ENCODE measurements at regions not wholly inside any gene's neighbourhood (a gene's known extent, or its start where the extent isn't known, plus 50 kb on each side); places are given as distances from the start of the nearest gene placed in this dataset.

GRCh38 chr6:168736039-168736438 lies 295.1 kb downstream of the SMOC2 start:
- DNase-seq (ENCODE audit: extremely low read depth in 1 of 2, low read depth in 1 of 2): no peak

DNA sequence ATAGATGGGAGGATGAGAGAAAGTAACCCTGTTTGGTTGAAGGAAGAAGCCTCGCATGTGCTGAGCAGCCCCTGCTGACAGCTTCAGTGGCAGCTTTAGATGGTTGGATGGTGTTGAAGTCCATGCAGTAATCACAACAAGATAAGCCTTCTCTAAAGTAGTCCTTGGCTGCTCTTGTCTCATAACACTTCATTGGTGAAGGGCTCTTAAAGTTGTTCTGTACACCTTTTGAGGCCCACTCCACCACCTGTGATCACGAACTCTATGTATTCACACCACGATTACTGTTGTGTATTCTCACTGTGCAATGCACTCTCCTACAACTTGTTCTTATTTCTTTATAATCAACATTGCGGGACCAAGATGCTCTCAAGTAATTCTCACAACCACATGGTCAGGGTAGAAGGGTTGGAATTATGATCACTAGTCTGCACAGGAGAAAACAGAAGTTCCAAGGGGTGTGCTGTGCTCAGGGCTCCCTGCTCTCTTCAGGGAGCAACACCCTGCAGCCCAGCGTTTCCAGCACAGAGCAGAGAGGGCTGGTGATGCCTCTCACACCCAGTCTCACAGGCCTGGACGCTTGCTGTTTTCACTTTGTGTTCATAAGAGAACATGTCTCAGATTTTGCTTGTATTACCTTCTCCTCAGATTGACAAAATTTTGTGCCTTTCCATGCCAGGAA lies 294.4 kb downstream of the SMOC2 start:
- no peak for DNase-seq (ENCODE audit: extremely low read depth in 1 of 2, low read depth in 1 of 2)

- no peak for DNase-seq (ENCODE audit: extremely low read depth in 1 of 2, low read depth in 1 of 2)
Measured at GRCh38 chr6:168734523-168734922, 293.5 kb downstream of the SMOC2 start.

DNA sequence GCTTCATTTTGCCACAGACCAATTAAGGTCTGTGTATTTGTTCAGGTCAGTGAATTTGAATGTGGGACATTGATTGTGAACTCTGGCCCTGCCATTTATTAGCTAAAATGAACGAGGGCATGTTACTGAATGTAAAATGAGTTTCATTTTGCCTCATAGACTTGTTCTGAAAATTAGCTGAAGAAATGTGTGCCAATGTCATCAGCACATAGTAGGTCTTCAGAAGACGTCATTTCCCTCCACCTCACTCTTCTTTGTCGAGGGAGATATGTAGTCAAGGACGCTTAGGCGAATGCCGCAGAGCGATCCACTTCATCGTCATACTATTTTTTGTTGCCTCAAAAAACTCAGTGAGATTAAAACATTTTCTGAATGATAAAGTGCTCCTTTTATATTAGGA lies 291.7 kb downstream of the SMOC2 start:
- DNase-seq (ENCODE audit: extremely low read depth in 1 of 2, low read depth in 1 of 2): no peak

GRCh38 chr6:168730931-168731716 lies 290.1 kb downstream of the SMOC2 start:
- DNase-seq (ENCODE audit: extremely low read depth in 1 of 2, low read depth in 1 of 2): no peak

GRCh38 chr6:168728056-168728455 lies 287.1 kb downstream of the SMOC2 start:
- DNase-seq (ENCODE audit: extremely low read depth in 1 of 2, low read depth in 1 of 2): no peak

- DNase-seq (ENCODE audit: extremely low read depth in 1 of 2, low read depth in 1 of 2): no peak
Measured at GRCh38 chr6:168726312-168726856, 285.4 kb downstream of the SMOC2 start.

DNA sequence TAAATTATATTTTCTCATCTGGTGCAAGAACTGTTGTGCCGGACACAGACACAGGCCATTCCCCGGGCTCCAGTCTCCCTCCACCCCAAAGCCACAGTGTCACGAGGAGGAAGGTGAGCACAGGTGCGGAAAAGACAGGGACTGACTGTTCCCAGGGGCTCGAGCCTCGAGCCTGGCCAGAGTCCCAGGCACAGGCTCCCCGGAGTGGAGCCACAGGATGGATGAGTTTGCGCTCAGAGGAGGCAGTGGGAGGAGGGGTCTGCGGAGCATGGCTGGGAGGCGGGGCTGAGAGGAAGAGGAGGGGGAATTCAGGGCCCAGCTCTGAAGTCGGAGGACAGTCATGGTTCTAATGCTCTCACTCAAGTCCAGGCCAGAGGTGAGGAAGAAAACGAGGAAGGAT lies 284.8 kb downstream of the SMOC2 start:
- DNase-seq (ENCODE audit: extremely low read depth in 1 of 2, low read depth in 1 of 2): no peak

- no peak for DNase-seq (ENCODE audit: extremely low read depth in 1 of 2, low read depth in 1 of 2)
Measured at GRCh38 chr6:168724669-168725570, 283.9 kb downstream of the SMOC2 start.

DNA sequence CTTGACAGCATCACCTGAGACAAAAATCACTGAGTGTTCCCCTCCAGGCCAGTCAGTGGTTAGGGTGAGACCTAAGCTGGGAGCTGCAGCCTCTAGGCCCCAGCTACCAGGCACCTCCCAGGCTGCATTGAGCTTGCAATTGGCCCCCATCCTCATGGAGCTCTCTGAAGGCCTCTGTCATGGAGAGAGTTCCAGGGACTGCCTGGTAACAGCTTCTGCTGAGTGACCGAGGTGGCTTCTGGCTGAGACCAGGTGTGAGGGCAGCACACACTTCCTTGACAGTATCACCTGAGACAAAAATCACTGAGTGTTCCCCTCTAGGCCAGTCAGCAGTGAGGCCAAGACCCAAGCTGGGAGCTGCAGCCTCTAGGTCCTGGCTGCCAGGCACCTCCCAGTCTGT lies 283.0 kb downstream of the SMOC2 start:
- no peak for DNase-seq (ENCODE audit: extremely low read depth in 1 of 2, low read depth in 1 of 2)

DNA sequence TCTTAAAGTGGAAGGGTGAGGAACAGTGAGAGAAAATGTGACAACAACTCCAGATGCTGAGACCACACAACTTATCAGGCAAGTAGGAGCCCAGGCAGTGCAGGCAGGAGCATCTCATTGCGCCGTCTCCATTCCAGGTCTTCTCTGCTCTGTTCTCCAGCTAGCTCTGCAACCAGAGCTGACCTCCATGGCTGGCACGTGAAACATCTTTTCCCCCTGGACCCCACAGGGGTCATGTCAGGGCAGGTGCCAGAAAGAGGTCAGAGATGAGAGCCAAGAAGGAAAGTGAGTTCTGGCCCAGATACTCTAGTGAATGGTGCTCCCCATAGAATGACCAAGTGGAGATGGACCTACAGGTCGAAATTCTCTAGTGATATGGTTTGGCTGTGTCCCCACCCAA lies 281.4 kb downstream of the SMOC2 start:
- DNase-seq (ENCODE audit: extremely low read depth in 1 of 2, low read depth in 1 of 2): no peak

DNA sequence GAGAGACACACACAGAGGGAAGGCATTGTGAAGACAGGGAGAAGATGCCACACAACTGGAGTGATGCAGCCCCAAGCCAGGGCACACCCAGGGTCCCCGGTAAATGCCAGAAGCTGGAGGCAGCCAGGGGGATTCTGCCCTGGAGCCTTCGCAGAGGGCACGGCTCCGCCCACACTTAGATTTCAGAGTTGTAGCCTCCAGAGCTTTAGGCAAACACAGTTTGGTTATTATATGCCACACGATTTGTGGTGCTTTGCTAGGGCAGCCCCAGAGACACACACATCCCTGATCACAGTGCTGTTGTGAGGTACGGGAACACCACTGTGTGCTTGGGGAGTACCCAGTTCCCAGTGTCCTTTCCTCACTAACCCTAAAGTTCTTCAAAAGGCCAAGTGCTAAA lies 280.6 kb downstream of the SMOC2 start:
- no peak for DNase-seq (ENCODE audit: extremely low read depth in 1 of 2, low read depth in 1 of 2)

- no peak for DNase-seq (ENCODE audit: extremely low read depth in 1 of 2, low read depth in 1 of 2)
Measured at GRCh38 chr6:168719901-168720300, 278.9 kb downstream of the SMOC2 start.

- DNase-seq (ENCODE audit: extremely low read depth in 1 of 2, low read depth in 1 of 2): no peak
Measured at GRCh38 chr6:168718821-168719475, 278.0 kb downstream of the SMOC2 start.

Measured in stimulated activated CD8-positive, alpha-beta memory T cell treated with anti-CD3 and anti-CD28 coated beads, Interleukin-7, amount 100 ng/mL, for 48 hours (primary cell).